ENCODE measurements at regions not wholly inside any gene's neighbourhood (a gene's known extent, or its start where the extent isn't known, plus 50 kb on each side); places are given as distances from the start of the nearest gene placed in this dataset.

GRCh38 chr12:77220586-77220985, 155.2 kb upstream of the E2F7 start:
- TF ChIP-seq POLR2A (IDR thresholded peaks at IDR 0.05; ENCODE audit: low read length) (no peak), NR3C1 (IDR thresholded peaks at IDR 0.05) (no peak), CTCF (IDR thresholded peaks at IDR 0.05) (no peak), CBX8 (IDR thresholded peaks at IDR 0.05) (no peak), MAX (IDR thresholded peaks at IDR 0.05) (no peak), PBX3 (IDR thresholded peaks at IDR 0.05) (no peak)

Data from A549 (cell line).